K562 (cell line): ENCODE measurements at regions not wholly inside any gene's neighbourhood (a gene's known extent, or its start where the extent isn't known, plus 50 kb on each side); places are given as distances from the start of the nearest gene placed in this dataset.

Experiments used
- ATAC-seq: fragments of 200-7000 bp; cut with Tn5 transposase; 3 replicates; pipeline ENCODE4 v1.9.1; 2020; ENCODE audit warnings: moderate library complexity
- BruUV-seq: library from RNA; stranded (reverse); fragments of 400-500 nt; replicated peaks from 2 replicates; lab custom pipeline; 2021; lab: Mats Ljungman, UMichigan
- CTCF ChIA-PET: fragments of 300-600 bp; formaldehyde crosslinking; extraction: SDS; loops from one replicate; lab custom pipeline; 2021; ENCODE audit warnings: low intra/inter-chr PET ratio; lab: Yijun Ruan, JAX
- POLR2A ChIA-PET: fragments of 300-600, 350-650 bp; sonication (Branson Sonifier 250); formaldehyde crosslinking; extraction: SDS; loops from one replicate; lab custom pipeline; 2021; ENCODE audit warnings: antibody characterized with exemption, inconsistent platforms; lab: Yijun Ruan, JAX
- DNase-seq, 4 experiments: peaks; one replicate each; pipeline versions ENCODE4 v3.0.0 to v3.0.0-alpha.2; 2011 to 2018; ENCODE audit warnings: low spot score in 3 of 4, mixed read lengths in 3 of 4; ENCODE audit errors: extremely low read depth in 1 of 4
- FAIRE-seq: peaks from 2 replicates; lab custom pipeline; 2011; peaks lifted over from hg19 to GRCh38; lab: Jason Lieb, UNC
- H2AFZ ChIP-seq: 2 replicates; pipeline ENCODE4 v1.6.0; 2011; ENCODE audit warnings: low read depth, low read length, control low read depth, inconsistent platforms
- H3K27ac ChIP-seq: fragments of 200-600 bp; 3 replicates; pipeline ENCODE4 v1.8.0; 2011; ENCODE audit warnings: low read depth, mild to moderate bottlenecking, control low read depth, inconsistent platforms, low read length, moderate library complexity, mixed read lengths; ENCODE audit errors: extremely low read depth
- H3K27me3 ChIP-seq, 2 experiments: fragments of 300-600 bp in 1 of 2; 2 replicates in 1 of 2; 3 replicates in 1 of 2; pipeline versions ENCODE4 v1.6.0 to v1.8.0; 2011; ENCODE audit warnings: inconsistent platforms in 2 of 2, low read length in 2 of 2, mild to moderate bottlenecking in 1 of 2, mixed read lengths in 1 of 2, moderate library complexity in 1 of 2; ENCODE audit not compliant: control insufficient read depth in 2 of 2, insufficient read depth in 2 of 2
- H3K36me3 ChIP-seq: fragments of 300-600 bp; 3 replicates; pipeline ENCODE4 v1.8.0; 2011; ENCODE audit warnings: mild to moderate bottlenecking, low read length, inconsistent platforms; ENCODE audit not compliant: control insufficient read depth, insufficient read depth
- H3K4me1 ChIP-seq, 2 experiments: fragments of 200-600 bp in 1 of 2; replicated peaks in 1 of 2; 2 replicates in 1 of 2; 3 replicates in 1 of 2; pipeline versions ENCODE4 v1.5.1 to v1.8.0; 2011; ENCODE audit warnings: inconsistent platforms in 2 of 2, low read length in 2 of 2, mild to moderate bottlenecking in 1 of 2, mixed read lengths in 1 of 2, moderate library complexity in 1 of 2; ENCODE audit not compliant: control insufficient read depth in 2 of 2, insufficient read depth in 2 of 2
- H3K4me2 ChIP-seq: 2 replicates; pipeline ENCODE4 v1.6.1; 2011; ENCODE audit warnings: low read length, control low read depth, inconsistent platforms, mixed read lengths; ENCODE audit not compliant: insufficient read depth
- H3K4me3 ChIP-seq: fragments of 200-600 bp; sonication (generic), shearing (Covaris generic); 2 replicates; pipeline ENCODE4 v1.5.1; 2016; ENCODE audit warnings: control low read depth, inconsistent platforms
- H3K79me2 ChIP-seq: fragments of 200-600 bp; 3 replicates; pipeline ENCODE4 v1.8.0; 2011; ENCODE audit warnings: low read length, inconsistent platforms; ENCODE audit not compliant: control insufficient read depth, insufficient read depth
- H3K9ac ChIP-seq, 2 experiments: 2 replicates each; pipeline versions ENCODE4 v1.6.0 to v1.6.1; 2011; ENCODE audit warnings: low read depth in 2 of 2, low read length in 2 of 2, control low read depth in 1 of 2, inconsistent platforms in 1 of 2, mild to moderate bottlenecking in 1 of 2, mixed read lengths in 1 of 2; ENCODE audit not compliant: insufficient read depth in 1 of 2
- H3K9me1 ChIP-seq: one replicate; pipeline ENCODE4 v1.6.0; 2011; ENCODE audit warnings: inconsistent platforms, mild to moderate bottlenecking, low read length, moderate library complexity; ENCODE audit not compliant: control insufficient read depth, insufficient read depth
- H3K9me3 ChIP-seq: replicated peaks from 2 replicates; pipeline ENCODE4 v1.5.1; 2011; ENCODE audit warnings: low read depth, low read length, inconsistent platforms; ENCODE audit not compliant: control insufficient read depth, insufficient read depth
- H4K20me1 ChIP-seq: replicated peaks from 2 replicates; pipeline ENCODE4 v1.6.1; 2011; ENCODE audit warnings: low read length, inconsistent platforms, mixed read lengths; ENCODE audit not compliant: control insufficient read depth, insufficient read depth
- CHD4 ChIP-seq: fragments of 200-600 bp; sonication (generic); IDR thresholded peaks from 3 replicates; pipeline ENCODE4 v1.6.1; 2012; ENCODE audit warnings: low read depth, mild to moderate bottlenecking, mixed read lengths, low read length, inconsistent platforms; ENCODE audit not compliant: insufficient read depth, insufficient replicate concordance, poor library complexity, severe bottlenecking
- SETDB1 ChIP-seq: IDR thresholded peaks from one replicate; pipeline ENCODE4 v1.6.1; 2012; ENCODE audit warnings: low read length, control low read depth, inconsistent platforms
- THAP12 ChIP-seq: fragments of 250-450 bp; sonication (Bioruptor Pico); IDR thresholded peaks from 2 replicates; pipeline ENCODE4 v1.9.0; 2021; ENCODE audit warnings: mild to moderate bottlenecking, inconsistent platforms
- WGBS: fragments of 100-300 bp; shearing (Covaris generic); methylation state at CpG from one replicate; pipeline ENCODE4 v1.1.6; 2016; ENCODE audit warnings: low coverage, mixed read lengths; ENCODE audit not compliant: insufficient coverage; ENCODE audit errors: missing lambda C conversion rate; 5-methylcytosine and 5-hydroxymethylcytosine counted together
- in situ Hi-C: fragments of 300-500 bp; cut with MboI; formaldehyde crosslinking; loops from 4 replicates; pipeline ENCODE4 v1.15.0; 2018; ENCODE audit warnings: inconsistent platforms, mixed read lengths
- intact Hi-C: fragments of 100-400 bp; cut with micrococcal nuclease; formaldehyde crosslinking; loops from 2 replicates; pipeline ENCODE4 v1.14.2; 2022

GRCh38 chr5:5649641-5650040 is 227.2 kb downstream of the ICE1 start:
- Histone ChIP-seq H3K4me3 (no peak overlapping the region), H3K9ac (no peak overlapping the region), H3K9me3 (no peaks in the 10 kb centered on the region), H4K20me1 (no peaks in the 10 kb centered on the region; the same call in 1 of the 2 replicates), H3K27ac (no peak overlapping the region), H3K4me1 (no peaks in the 10 kb centered on the region; a peak in 1 of 5 replicates), H3K4me2 (no peak overlapping the region), H3K79me2 (no peaks in the 10 kb centered on the region), H3K36me3 (no peaks in the 10 kb centered on the region), H3K9me1 (no peaks in the 10 kb centered on the region), H3K27me3 (peaks cover 16 to 33% of the 10 kb centered on the region in 2 experiments), H2AFZ (no peak overlapping the region)
- in situ Hi-C loops (no loop called here), intact Hi-C loops (no loop called here)
- 1% methylated on average over 5 of the region's 5 CpGs for WGBS
- no TSS peak for BruUV-seq
- ATAC-seq: no peak
- POLR2A ChIA-PET: interaction anchor here (0.7 kb wide), 1 partner anchor 40 kb away, joined by 3 read pairs; no protein-coding TSS in a partner anchor
- CTCF ChIA-PET: no interaction called here
- FAIRE-seq: no peak
- DNase-seq: no peak
- no peak for TF ChIP-seq THAP12

- in situ Hi-C loops (no loop called here), intact Hi-C loops (no loop called here)
- FAIRE-seq (no peak), DNase-seq (no peak), ATAC-seq (no peak)
- Histone ChIP-seq H3K4me1 (no peaks in the 10 kb centered on the region; a peak in 1 of 5 replicates), H3K36me3 (no peaks in the 10 kb centered on the region), H3K9me3 (no peaks in the 10 kb centered on the region), H3K9ac (no peak overlapping the region), H2AFZ (no peak overlapping the region), H3K9me1 (no peaks in the 10 kb centered on the region), H3K79me2 (no peaks in the 10 kb centered on the region), H3K4me3 (no peak overlapping the region), H3K27me3 (peaks cover 16 to 33% of the 10 kb centered on the region in 2 experiments), H3K4me2 (no peak overlapping the region), H4K20me1 (no peaks in the 10 kb centered on the region; the same call in 1 of the 2 replicates), H3K27ac (no peak overlapping the region)
- WGBS: 0% methylated on average over 7 of the region's 7 CpGs
- POLR2A ChIA-PET: no interaction called here
- no TSS peak for BruUV-seq
- CTCF ChIA-PET: no interaction called here
- TF ChIP-seq CHD4: no peak
- no peak for TF ChIP-seq SETDB1
These were observed 226.2 kb downstream of the ICE1 start for GRCh38 chr5:5648694-5649093.
